HL-60 (cell line): ENCODE measurements at regions not wholly inside any gene's neighbourhood (a gene's known extent, or its start where the extent isn't known, plus 50 kb on each side); places are given as distances from the start of the nearest gene placed in this dataset.

ENCODE experiments used
- DNase-seq, 2 experiments: peaks; one replicate each; pipeline ENCODE4 v3.0.0-alpha.2; 2010 to 2020; ENCODE audit warnings: low read depth in 1 of 2, low spot score in 1 of 2
- H3K27ac ChIP-seq: fragments of 250-450 bp; sonication (Bioruptor Pico); replicated peaks from 2 replicates; pipeline ENCODE4 v1.5.1; 2020; ENCODE audit warnings: mild to moderate bottlenecking, moderate library complexity
- H3K27me3 ChIP-seq: fragments of 250-450 bp; sonication (Bioruptor Pico); 2 replicates; pipeline ENCODE4 v1.5.1; 2021; ENCODE audit warnings: mild to moderate bottlenecking, moderate library complexity; ENCODE audit not compliant: insufficient read depth, poor library complexity, severe bottlenecking
- H3K4me3 ChIP-seq: replicated peaks from 2 replicates; pipeline ENCODE4 v1.5.1; 2011; ENCODE audit warnings: mild to moderate bottlenecking, control low read depth, low read length; ENCODE audit not compliant: insufficient read depth
- GABPA ChIP-seq: IDR thresholded peaks from 2 replicates; pipeline ENCODE4 v1.6.1; 2012; ENCODE audit warnings: low read depth
- POLR2AphosphoS5 ChIP-seq: IDR thresholded peaks from 2 replicates; pipeline ENCODE4 v1.6.1; 2012; ENCODE audit warnings: low read depth
- SPI1 ChIP-seq: IDR thresholded peaks from 2 replicates; pipeline ENCODE4 v1.6.1; 2012; ENCODE audit warnings: low read depth, mild to moderate bottlenecking, borderline replicate concordance
- TF ChIP-seq, protein P1 (sequence below): IDR thresholded peaks from one replicate; pipeline ENCODE4 v1.5.1; 2011; ENCODE audit warnings: low read length, control low read depth, inconsistent platforms; ENCODE audit not compliant: insufficient read depth
- TF ChIP-seq, protein P2 (sequence below): IDR thresholded peaks from 2 replicates; pipeline ENCODE4 v1.6.1; 2012; ENCODE audit warnings: low read depth; ENCODE audit not compliant: insufficient replicate concordance

DNA sequence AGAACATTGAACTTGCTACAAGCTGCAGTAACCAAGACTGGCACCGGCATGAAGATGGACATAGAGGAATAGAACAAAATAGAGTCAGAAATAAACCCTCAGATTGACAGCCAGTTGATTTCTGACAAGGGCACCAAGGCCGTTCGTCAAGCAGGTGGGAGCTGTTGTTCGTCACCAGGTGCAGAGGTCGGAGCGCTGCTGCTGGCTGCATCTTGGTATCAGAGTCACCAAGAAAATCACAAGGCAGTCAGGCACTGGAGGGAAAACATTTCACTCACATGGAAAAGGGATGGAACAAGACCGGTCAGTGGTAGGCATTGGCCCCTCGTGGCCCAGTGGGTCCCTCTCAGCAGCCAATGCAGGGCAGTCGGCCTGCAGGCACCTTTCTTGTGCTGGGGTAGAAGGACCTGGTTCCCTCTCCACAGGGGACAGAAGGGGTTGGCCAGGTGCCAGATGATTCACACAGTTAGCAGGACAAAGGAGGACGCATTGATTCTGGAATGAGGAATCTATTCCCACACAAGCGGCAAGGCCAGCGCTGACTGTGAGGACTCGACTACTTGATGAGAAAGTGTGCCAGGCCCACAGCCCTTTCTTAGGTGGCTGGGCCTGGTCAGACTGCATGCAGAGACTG, 115.8 kb upstream of the FGF3 start:
- Histone ChIP-seq H3K27ac (no peak overlapping the region), H3K27me3 (no peaks in the 10 kb centered on the region), H3K4me3 (no peak overlapping the region)
- no peak for DNase-seq
- TF ChIP-seq SPI1: no peak
- no peak for TF ChIP-seq POLR2AphosphoS5
- no peak for TF ChIP-seq GABPA
- TF ChIP-seq, protein P1, sequence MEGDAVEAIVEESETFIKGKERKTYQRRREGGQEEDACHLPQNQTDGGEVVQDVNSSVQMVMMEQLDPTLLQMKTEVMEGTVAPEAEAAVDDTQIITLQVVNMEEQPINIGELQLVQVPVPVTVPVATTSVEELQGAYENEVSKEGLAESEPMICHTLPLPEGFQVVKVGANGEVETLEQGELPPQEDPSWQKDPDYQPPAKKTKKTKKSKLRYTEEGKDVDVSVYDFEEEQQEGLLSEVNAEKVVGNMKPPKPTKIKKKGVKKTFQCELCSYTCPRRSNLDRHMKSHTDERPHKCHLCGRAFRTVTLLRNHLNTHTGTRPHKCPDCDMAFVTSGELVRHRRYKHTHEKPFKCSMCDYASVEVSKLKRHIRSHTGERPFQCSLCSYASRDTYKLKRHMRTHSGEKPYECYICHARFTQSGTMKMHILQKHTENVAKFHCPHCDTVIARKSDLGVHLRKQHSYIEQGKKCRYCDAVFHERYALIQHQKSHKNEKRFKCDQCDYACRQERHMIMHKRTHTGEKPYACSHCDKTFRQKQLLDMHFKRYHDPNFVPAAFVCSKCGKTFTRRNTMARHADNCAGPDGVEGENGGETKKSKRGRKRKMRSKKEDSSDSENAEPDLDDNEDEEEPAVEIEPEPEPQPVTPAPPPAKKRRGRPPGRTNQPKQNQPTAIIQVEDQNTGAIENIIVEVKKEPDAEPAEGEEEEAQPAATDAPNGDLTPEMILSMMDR: no peak
- TF ChIP-seq, protein P2, sequence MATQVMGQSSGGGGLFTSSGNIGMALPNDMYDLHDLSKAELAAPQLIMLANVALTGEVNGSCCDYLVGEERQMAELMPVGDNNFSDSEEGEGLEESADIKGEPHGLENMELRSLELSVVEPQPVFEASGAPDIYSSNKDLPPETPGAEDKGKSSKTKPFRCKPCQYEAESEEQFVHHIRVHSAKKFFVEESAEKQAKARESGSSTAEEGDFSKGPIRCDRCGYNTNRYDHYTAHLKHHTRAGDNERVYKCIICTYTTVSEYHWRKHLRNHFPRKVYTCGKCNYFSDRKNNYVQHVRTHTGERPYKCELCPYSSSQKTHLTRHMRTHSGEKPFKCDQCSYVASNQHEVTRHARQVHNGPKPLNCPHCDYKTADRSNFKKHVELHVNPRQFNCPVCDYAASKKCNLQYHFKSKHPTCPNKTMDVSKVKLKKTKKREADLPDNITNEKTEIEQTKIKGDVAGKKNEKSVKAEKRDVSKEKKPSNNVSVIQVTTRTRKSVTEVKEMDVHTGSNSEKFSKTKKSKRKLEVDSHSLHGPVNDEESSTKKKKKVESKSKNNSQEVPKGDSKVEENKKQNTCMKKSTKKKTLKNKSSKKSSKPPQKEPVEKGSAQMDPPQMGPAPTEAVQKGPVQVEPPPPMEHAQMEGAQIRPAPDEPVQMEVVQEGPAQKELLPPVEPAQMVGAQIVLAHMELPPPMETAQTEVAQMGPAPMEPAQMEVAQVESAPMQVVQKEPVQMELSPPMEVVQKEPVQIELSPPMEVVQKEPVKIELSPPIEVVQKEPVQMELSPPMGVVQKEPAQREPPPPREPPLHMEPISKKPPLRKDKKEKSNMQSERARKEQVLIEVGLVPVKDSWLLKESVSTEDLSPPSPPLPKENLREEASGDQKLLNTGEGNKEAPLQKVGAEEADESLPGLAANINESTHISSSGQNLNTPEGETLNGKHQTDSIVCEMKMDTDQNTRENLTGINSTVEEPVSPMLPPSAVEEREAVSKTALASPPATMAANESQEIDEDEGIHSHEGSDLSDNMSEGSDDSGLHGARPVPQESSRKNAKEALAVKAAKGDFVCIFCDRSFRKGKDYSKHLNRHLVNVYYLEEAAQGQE: no peak

DNA sequence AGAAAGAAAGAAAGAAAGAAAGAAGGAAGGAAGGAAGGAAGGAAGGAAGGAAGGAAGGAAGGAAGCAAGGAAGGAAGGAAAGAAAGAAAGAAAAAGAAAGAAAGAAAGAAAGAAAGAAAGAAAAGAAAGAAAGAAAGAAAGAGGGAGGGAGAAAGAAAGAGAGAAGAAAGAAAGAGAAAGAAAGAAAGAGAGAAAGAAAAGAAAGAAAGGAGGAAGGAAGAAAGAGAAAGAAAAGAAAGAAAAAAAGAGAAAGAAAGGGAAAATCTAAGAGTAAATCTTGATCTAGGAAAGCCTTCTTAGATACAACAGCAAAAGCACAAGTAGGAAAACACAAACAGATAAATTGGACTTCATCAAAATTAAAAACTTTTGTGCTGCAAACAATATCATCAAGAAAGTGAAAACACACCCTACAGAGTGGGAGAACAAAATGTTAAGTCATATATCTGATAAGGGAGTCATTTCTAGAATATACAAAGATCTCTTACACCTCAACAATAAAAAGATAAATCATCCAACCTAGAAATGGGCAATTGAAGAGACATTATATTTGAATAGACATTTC, 116.8 kb upstream of the FGF3 start:
- Histone ChIP-seq H3K4me3 (no peak overlapping the region), H3K27ac (no peak overlapping the region), H3K27me3 (no peaks in the 10 kb centered on the region)
- TF ChIP-seq POLR2AphosphoS5: no peak
- TF ChIP-seq SPI1: no peak
- no peak for TF ChIP-seq GABPA
- TF ChIP-seq, protein P2: no peak
- TF ChIP-seq, protein P1: no peak
- no peak for DNase-seq

DNA sequence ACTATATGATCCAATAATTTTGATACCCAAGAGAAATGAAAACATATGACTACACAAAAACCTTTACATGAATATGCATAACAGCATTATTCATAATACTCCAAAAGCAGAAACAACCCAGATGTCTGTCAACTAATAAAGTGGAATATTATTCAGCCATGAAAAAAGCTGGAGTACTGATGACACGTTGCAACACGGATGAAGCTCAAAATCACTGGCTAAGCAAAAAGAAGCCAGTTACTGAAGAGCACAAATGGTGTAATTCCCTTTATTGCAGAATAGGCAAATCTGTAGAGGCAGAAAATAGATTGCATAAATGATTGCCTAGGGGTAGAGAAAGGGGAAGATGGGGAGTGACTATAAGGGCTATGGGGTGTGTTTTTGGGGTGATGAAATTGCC, 117.6 kb upstream of the FGF3 start:
- TF ChIP-seq, protein P1: no peak
- TF ChIP-seq, protein P2: no peak
- TF ChIP-seq GABPA (no peak), SPI1 (no peak), POLR2AphosphoS5 (no peak)
- peak in 1 of 2 experiments; percentile 4 for DNase-seq
- Histone ChIP-seq H3K27me3 (no peaks in the 10 kb centered on the region), H3K4me3 (no peak overlapping the region), H3K27ac (no peak overlapping the region)
